Hepatocyte (in vitro differentiated cells): ENCODE measurements at regions not wholly inside any gene's neighbourhood (a gene's known extent, or its start where the extent isn't known, plus 50 kb on each side); places are given as distances from the start of the nearest gene placed in this dataset.

Source experiments
- EZH2 ChIP-seq: fragments of 200-600 bp; sonication (generic); IDR thresholded peaks from 2 replicates; pipeline ENCODE4 v1.6.1; 2016; ENCODE audit warnings: antibody characterized with exemption, mild to moderate bottlenecking, borderline replicate concordance
- TF ChIP-seq, protein P1 (sequence below): fragments of 200-600 bp; sonication (generic); IDR thresholded peaks from 2 replicates; pipeline ENCODE4 v1.5.1; 2016; ENCODE audit warnings: antibody characterized with exemption, mild to moderate bottlenecking; ENCODE audit not compliant: poor library complexity

- no peak for TF ChIP-seq EZH2
- TF ChIP-seq, protein P1, sequence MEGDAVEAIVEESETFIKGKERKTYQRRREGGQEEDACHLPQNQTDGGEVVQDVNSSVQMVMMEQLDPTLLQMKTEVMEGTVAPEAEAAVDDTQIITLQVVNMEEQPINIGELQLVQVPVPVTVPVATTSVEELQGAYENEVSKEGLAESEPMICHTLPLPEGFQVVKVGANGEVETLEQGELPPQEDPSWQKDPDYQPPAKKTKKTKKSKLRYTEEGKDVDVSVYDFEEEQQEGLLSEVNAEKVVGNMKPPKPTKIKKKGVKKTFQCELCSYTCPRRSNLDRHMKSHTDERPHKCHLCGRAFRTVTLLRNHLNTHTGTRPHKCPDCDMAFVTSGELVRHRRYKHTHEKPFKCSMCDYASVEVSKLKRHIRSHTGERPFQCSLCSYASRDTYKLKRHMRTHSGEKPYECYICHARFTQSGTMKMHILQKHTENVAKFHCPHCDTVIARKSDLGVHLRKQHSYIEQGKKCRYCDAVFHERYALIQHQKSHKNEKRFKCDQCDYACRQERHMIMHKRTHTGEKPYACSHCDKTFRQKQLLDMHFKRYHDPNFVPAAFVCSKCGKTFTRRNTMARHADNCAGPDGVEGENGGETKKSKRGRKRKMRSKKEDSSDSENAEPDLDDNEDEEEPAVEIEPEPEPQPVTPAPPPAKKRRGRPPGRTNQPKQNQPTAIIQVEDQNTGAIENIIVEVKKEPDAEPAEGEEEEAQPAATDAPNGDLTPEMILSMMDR = no peak
Observed at GRCh38 chr2:175855236-175855635, 146.8 kb downstream of the LNPK start.
